ENCODE measurements at regions not wholly inside any gene's neighbourhood (a gene's known extent, or its start where the extent isn't known, plus 50 kb on each side); places are given as distances from the start of the nearest gene placed in this dataset.

DNA sequence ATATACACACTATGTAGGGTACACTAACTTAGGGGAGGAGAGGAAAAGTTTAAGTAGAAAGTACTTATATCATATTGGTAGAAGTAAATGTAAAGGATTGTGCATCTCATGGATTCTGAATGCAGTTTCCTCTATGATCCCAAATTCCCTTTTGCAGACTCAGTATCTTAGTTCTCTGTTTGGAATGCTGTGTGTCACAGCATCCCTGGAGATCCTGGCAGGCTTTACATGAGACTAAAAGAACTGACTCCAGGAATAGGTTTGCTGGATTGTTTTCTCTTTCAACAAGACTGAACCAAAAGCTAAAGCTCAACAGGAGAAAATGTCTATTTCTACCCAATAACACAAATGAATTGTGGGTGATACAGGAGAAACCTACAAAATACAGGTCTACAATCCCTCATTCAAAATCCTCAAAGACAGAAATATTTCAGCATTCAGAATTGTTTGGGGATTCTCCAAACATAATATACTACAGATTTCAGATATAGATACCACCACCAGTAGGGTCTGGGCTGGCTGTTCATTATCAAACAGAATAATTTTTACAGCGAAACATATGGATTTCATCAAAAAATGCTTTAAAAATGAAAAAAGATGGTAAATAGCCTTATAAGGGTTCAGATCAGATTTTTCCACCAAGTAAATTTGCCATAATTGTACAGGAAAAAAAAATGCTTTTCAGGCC lies 324.7 kb upstream of the GRAMD2B start:
- Mint-ChIP-seq H3K36me3 (no peaks in the 10 kb centered on the region), H3K4me3 (no peak overlapping the region), H3K27ac (no peak overlapping the region), H3K27me3 (ENCODE audit: low read depth in 2 of 2) (no peaks in the 10 kb centered on the region), H3K9me3 (peaks cover 2 to 14% of the 10 kb centered on the region in 2 donors), H3K4me1 (no peaks in the 10 kb centered on the region)
- ATAC-seq: no peak
- no peaks in the 10 kb centered on the region for H3K36me3 ChIP-seq (ENCODE audit: control insufficient read depth, insufficient read depth, low read length)
- no peak for DNase-seq
- TF ChIP-seq, protein P1, sequence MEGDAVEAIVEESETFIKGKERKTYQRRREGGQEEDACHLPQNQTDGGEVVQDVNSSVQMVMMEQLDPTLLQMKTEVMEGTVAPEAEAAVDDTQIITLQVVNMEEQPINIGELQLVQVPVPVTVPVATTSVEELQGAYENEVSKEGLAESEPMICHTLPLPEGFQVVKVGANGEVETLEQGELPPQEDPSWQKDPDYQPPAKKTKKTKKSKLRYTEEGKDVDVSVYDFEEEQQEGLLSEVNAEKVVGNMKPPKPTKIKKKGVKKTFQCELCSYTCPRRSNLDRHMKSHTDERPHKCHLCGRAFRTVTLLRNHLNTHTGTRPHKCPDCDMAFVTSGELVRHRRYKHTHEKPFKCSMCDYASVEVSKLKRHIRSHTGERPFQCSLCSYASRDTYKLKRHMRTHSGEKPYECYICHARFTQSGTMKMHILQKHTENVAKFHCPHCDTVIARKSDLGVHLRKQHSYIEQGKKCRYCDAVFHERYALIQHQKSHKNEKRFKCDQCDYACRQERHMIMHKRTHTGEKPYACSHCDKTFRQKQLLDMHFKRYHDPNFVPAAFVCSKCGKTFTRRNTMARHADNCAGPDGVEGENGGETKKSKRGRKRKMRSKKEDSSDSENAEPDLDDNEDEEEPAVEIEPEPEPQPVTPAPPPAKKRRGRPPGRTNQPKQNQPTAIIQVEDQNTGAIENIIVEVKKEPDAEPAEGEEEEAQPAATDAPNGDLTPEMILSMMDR (IDR thresholded peaks at IDR 0.05): no peak
- no peaks in the 10 kb centered on the region for H3K4me1 ChIP-seq (ENCODE audit: control insufficient read depth, insufficient read depth, low read length)
- WGBS (ENCODE audit: insufficient coverage): no CpG with 5 or more reads among the region's 1 CpG
- H3K9me3 ChIP-seq (ENCODE audit: control insufficient read depth, insufficient read depth, low read length): no peaks in the 10 kb centered on the region
- H3K27me3 ChIP-seq (ENCODE audit: control insufficient read depth, insufficient read depth, low read length): no peaks in the 10 kb centered on the region
- intact Hi-C loops (cut with micrococcal nuclease): no loop called here
- no peak overlapping the region for H3K27ac ChIP-seq (ENCODE audit: low read length)
- H3K4me3 ChIP-seq (ENCODE audit: low read length): no peak overlapping the region

DNA sequence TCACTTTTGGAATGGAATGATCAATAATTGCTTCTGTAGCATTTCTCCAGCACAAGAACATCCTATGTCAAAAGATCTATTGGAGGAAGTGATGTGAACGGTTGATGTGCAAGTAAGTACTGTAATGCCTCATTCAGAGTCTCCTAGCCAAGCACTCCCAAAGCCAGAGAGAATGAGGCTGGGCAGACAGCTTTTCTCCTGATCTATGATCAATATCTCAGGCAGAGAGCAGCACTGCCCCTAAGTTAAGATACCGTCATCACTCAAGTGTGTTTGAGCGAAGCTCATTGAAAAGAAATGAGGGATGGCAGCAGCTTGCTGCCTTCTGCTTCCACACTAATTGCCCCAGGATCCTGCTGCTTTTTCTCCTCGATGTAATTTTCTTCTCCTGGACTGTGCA lies 324.1 kb upstream of the GRAMD2B start:
- no peak for ATAC-seq
- Mint-ChIP-seq H3K9me3 (peaks cover 2 to 14% of the 10 kb centered on the region in 2 donors), H3K36me3 (no peaks in the 10 kb centered on the region), H3K27me3 (ENCODE audit: low read depth in 2 of 2) (no peaks in the 10 kb centered on the region), H3K4me1 (no peaks in the 10 kb centered on the region), H3K4me3 (no peak overlapping the region), H3K27ac (no peak overlapping the region)
- intact Hi-C loops (cut with micrococcal nuclease): no loop called here
- 75% methylated on average over 4 of the region's 4 CpGs for WGBS (ENCODE audit: insufficient coverage)
- H3K36me3 ChIP-seq (ENCODE audit: control insufficient read depth, insufficient read depth, low read length): no peaks in the 10 kb centered on the region
- H3K9me3 ChIP-seq (ENCODE audit: control insufficient read depth, insufficient read depth, low read length): no peaks in the 10 kb centered on the region
- DNase-seq: no peak
- H3K4me3 ChIP-seq (ENCODE audit: low read length): no peak overlapping the region
- no peaks in the 10 kb centered on the region for H3K27me3 ChIP-seq (ENCODE audit: control insufficient read depth, insufficient read depth, low read length)
- TF ChIP-seq, protein P1 (IDR thresholded peaks at IDR 0.05): no peak
- H3K4me1 ChIP-seq (ENCODE audit: control insufficient read depth, insufficient read depth, low read length): no peaks in the 10 kb centered on the region
- no peak overlapping the region for H3K27ac ChIP-seq (ENCODE audit: low read length)

DNA sequence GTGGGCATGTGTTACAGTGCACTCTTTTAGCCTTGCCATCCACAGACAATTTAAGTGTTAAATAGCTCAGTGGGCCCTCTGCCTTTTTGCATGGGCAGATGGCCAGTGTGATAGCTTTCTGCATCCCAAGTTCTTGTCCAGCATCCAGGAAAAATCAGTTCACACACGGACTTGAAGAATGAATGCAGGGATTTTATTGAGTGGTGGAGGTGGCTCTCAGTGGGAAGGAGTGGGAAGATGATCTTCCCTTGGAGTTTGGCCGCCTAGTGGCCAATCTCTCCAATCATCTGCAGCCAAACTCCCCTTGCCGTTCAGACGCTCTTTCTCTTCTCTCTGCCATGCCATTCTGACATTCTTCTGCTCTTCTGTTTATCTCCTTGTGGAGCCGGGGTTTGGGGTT lies 322.4 kb upstream of the GRAMD2B start:
- intact Hi-C loops (cut with micrococcal nuclease): no loop called here
- Histone ChIP-seq H3K4me1 (ENCODE audit: control insufficient read depth, insufficient read depth, low read length) (no peaks in the 10 kb centered on the region), H3K27me3 (ENCODE audit: control insufficient read depth, insufficient read depth, low read length) (no peaks in the 10 kb centered on the region), H3K9me3 (ENCODE audit: control insufficient read depth, insufficient read depth, low read length) (no peaks in the 10 kb centered on the region), H3K36me3 (ENCODE audit: control insufficient read depth, insufficient read depth, low read length) (no peaks in the 10 kb centered on the region), H3K27ac (ENCODE audit: low read length) (no peak overlapping the region), H3K4me3 (ENCODE audit: low read length) (no peak overlapping the region)
- no peak for DNase-seq
- Mint-ChIP-seq H3K36me3 (no peaks in the 10 kb centered on the region), H3K27ac (no peak overlapping the region), H3K4me1 (no peaks in the 10 kb centered on the region), H3K9me3 (peaks cover 2 to 11% of the 10 kb centered on the region in 2 donors), H3K4me3 (no peak overlapping the region), H3K27me3 (ENCODE audit: low read depth in 2 of 2) (no peaks in the 10 kb centered on the region)
- WGBS (ENCODE audit: insufficient coverage): 59% methylated on average over 3 of the region's 5 CpGs
- TF ChIP-seq, protein P1 (IDR thresholded peaks at IDR 0.05): no peak
- no peak for ATAC-seq

DNA sequence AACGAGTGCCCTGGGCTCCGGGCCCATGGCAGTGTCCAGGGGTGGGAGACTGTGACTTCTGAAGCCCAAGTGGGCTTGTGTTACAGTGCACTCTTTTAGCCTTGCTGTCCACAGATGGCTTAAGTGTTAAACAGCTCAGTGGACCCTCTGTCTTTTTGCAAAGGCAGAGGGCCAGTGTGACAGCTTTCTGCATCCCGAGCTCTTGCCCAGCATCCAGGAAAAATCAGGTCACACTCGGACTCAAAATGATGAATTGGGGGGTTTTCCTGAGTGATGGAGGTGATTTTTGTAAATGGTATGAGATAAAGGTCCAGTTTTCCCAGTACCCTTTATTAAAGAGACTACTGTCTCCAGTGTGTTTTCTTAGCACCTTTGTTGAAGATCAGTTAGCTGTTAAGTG lies 321.3 kb upstream of the GRAMD2B start:
- no peaks in the 10 kb centered on the region for H3K27me3 ChIP-seq (ENCODE audit: control insufficient read depth, insufficient read depth, low read length)
- no peak overlapping the region for H3K27ac Mint-ChIP-seq
- 78% methylated on average over 4 of the region's 4 CpGs for WGBS (ENCODE audit: insufficient coverage)
- H3K4me1 ChIP-seq (ENCODE audit: control insufficient read depth, insufficient read depth, low read length): no peaks in the 10 kb centered on the region
- no peak for ATAC-seq
- no peak overlapping the region for H3K27ac ChIP-seq (ENCODE audit: low read length)
- H3K36me3 Mint-ChIP-seq: no peaks in the 10 kb centered on the region
- peaks cover 2 to 8% of the 10 kb centered on the region in 2 donors for H3K9me3 Mint-ChIP-seq
- DNase-seq: no peak
- H3K4me1 Mint-ChIP-seq: no peaks in the 10 kb centered on the region
- intact Hi-C loops (cut with micrococcal nuclease): no loop called here
- H3K27me3 Mint-ChIP-seq (ENCODE audit: low read depth in 2 of 2): no peaks in the 10 kb centered on the region
- H3K36me3 ChIP-seq (ENCODE audit: control insufficient read depth, insufficient read depth, low read length): no peaks in the 10 kb centered on the region
- H3K4me3 Mint-ChIP-seq: no peak overlapping the region
- H3K9me3 ChIP-seq (ENCODE audit: control insufficient read depth, insufficient read depth, low read length): no peaks in the 10 kb centered on the region
- H3K4me3 ChIP-seq (ENCODE audit: low read length): no peak overlapping the region
- TF ChIP-seq, protein P1 (IDR thresholded peaks at IDR 0.05): no peak

Measured in natural killer cell (primary cell).